NCI-H510A treated with DMSO at 0.1 percent for 48 hours (cell line): ENCODE measurements at regions not wholly inside any gene's neighbourhood (a gene's known extent, or its start where the extent isn't known, plus 50 kb on each side); places are given as distances from the start of the nearest gene placed in this dataset.

Experiments used
- DNase-seq: peaks from one replicate; lab custom pipeline; 2025; lab: John Stamatoyannopoulos, UW

DNA sequence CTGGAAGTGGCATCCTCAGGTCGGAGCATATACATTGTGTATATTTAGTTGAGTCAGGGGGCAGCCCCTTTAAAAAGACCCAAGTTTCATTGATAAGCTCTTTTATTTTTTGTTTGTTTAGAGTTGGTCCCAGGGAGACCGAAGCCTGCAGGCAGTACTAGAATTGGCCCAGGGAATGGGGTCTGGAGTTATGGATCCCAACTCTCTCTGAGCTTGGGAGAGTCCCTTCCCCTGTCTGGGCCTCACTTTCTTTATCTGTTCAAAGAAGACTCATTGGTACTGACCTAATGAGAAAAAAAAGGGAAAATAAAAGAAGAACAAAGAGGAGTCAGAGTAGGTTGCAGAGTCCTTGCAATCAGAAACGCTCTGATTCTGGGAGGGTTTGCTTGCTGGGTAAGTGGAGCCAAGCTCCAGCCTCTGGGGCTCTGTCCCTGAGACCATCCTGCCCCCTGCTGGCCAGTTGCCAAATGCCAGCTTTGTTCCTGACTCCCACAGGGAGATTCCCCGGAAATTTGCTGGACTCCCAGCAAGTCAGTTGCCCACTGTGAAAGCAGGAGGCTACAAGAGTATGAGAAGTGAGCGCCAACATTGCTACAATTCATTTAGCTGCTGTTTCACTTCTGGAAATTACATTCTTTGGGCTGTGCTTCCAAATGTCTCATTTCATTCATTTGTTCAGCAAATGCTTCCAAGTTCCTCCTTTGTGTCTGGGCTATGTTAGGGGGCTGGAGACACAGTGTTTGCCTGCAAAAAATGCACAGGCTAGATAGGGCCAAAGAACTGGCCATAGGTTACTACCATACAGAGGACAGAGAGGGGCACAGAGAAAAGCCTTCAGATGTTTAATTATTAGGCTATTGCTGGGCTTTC, 156.2 kb downstream of the MELK start:
- peak; percentile 66 for DNase-seq

DNA sequence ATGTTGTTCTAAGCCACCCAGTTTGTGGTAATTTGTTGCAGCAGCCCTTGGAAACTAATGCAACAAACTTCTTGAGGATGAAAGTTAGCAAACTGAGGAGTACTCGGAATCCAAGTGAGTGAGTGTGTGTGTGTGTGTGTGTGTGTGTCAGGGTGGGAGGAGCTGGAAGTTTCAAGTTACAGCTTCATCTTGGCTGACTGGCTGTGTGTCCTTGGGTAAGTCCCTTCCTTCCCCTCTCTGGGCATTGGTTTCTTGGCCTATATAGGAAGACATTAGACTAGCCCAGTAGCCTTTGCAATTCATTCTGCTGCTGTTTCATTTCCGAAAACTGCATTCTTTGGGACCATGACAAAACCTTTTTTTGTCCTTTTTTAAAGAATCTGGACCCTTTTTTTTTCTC, 157.2 kb downstream of the MELK start:
- DNase-seq: no peak

DNA sequence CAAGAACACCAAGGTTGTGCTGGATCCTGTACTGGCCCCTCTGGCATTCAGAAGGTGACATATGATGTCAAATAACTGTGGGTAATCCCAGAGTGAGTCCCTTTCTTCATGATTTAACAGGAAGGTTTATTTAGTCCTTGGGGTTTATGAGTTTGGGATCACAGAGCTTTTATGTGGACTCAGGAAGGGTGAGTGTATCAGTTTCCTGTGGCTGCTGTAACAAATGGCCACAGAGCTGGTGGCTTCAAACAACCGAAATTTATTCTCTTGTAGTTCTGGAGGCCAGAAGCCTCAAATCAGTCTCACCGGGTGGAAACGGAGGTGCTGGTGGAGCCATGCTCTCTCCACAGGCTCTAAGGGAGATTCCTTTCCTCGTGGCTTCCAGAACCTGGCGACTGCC, 157.7 kb downstream of the MELK start:
- no peak for DNase-seq

DNA sequence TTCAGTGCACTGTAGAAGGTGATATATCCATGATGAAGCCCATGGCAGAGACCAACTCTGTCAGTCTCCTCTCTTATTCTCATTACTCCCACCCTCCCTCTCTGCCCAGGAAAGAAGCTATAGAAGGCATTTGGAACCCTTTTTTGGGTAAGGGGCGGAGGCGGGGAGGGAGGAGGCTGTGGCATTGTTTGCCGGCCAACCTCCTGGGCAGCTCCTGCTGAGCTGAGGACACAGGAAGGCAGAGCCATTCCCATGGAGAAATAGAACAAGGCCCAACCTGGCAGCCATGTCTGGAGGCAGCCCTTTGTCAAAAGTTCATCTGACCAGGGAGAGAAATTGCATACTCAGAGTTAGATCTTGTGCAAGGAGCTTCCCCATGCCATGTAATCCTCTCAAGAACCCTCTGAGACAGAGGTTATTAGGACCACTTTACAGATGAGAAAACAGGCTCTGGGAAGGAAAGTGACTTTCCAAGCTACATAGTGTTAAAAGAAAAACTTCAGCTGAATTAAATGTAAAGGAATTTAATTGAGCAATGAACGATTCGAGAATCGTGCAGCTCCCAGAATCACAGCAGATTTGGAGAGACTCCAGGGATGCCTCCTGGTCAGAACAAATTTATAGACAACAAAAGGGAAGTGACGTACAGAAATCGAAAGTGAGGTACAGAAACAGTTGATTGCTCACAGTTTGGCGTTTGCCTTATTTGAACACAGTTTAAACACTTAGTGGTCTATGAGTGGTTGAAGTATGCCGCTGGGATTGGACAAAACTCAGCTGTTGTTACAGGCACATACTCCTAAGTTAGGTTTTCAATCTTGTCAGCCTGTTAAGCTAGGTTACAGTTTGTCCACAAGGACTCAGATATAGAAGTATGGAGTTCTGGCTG, 158.6 kb downstream of the MELK start:
- DNase-seq: peak; percentile 60

DNA sequence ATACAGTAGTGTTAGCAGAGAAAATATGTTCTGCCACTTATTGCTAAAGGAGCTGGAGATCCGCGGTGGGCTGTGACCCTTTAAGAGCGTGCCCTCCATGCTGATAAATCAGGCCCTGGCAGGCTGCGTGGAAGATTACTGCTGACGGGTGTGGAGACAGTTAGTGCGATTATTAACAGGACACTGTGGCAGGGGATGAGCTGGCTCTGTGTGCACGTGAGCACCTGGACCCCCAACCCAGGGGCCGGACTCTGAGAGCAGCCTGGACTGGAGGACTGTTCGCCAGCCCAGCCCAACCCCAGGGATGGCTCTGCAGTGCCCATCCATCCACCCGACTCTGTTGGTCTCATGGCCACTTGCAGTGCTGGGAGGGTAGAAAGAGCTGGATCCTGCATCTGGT, 162.0 kb downstream of the MELK start:
- no peak for DNase-seq

DNA sequence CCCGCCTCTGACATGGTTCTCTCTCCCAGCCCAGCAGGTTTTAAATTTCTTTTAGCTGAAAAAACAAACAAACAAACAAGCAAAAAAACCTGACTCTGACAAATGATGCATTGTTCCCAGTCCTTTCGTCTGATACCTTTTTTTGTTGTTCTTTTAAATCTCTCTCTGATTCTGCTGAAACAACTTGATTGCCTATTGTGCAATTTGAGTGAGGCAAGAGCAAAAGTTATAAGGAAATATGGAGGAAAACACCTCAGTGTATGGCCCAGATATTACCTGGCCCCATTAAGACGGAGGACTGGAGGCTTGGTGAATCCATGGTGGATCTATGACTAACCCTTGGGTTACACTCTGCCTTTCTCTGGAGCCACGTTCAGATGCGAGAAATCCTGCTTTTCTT, 164.0 kb downstream of the MELK start:
- no peak for DNase-seq

DNA sequence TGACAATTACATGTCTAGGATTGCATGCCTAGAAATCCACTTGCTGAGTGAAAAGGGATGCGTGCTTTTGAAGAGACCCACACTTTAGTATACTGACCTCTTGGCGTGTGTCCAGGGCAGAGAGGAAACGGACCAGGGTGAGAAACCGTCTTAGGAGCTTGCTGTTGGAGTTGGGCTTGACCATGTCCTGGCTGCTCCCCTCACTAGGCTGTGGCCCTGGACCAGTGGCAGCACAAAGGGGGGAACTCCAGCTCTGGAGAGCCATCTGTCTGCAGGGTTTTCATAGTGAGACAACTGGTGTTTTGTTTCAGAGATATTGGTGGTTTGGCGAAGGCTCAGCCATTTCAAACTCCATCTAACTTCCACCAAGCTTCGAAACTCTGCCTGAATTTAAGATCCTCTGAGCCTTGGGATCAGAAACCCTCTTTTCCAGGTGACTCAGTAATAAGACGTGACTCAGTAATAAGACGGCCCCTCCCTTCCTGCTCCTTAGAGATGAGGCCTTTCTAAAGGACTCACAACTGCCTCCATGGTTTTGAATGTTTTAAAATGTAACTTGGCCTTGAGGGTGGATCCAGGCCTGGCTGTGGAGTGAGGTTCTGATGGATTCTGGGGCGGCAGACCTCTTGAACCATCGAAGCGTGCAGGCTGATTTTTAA, 165.8 kb downstream of the MELK start:
- no peak for DNase-seq

DNA sequence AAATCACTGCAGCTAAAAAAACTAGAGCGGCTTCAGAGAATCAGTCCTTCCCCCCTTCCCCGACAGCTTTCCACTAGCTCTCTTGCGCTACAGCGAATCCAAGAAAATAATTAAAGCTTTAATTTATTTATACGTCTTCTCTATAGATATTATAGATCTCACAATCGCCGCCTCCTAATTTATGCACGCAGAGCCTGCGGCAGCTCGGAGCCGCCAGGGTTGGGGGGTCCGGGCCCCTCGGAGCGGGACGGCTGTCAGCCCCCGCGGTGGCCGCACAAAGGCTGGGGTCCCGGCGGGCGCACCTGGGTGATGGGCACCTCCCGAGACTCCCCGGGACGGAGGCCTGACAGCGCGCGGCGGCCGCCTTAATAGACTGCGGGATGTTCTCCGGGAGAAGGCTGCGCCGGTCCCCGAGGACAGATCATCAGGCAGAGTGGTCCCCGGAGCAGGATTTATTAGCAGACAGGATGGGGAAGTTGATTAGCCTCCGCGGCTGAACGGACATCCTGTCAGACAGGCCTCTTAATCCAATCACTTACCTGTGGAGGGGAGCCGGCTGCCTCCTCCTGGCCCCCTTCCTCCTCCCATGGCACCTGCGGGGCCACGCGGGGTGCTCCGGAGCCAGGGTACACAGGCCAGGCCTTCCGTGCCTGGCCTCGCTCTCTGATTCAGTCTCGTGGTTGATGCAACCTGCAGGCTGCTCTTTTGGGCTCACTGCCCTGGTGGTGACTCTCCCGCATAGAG, 166.8 kb downstream of the MELK start:
- no peak for DNase-seq

DNA sequence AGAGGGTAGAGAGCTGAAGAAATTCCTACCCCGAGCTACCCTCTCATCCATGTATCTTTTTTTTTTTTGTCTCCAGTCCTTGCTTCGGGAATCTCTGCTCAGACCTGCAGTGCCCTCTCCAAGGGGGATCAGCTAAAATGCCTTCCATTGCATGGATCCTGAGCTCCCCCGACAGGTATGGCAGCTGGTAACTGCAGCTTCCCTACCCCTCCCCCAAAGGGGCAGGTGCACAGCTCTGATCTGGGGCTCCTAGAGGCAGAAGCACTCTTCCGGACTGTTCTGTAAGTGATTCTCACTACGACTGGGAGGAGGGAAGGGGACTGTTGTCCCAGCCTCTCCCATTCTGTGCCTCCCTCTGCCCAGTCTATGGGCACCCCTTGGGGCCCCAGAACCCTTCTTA, 169.6 kb downstream of the MELK start:
- DNase-seq: peak; percentile 55

DNA sequence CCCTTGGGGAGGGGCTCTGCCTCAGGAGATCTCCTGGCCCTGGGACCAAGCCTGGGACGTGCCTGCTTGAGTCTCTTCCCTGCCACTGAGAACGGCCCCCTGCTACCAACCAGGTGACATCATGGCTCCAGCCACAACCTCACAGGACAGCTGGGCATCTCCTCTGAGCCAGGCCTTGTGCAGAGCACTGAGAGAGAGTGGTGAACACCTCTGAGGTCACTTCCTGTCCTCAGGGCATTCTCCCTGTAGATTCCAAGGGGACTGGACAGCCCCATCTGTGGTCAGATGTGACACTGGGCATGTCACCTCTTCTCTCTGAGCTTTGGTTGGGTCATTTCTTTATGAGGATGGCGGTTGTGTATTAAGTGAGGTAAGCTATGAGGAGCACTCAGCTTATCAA, 172.0 kb downstream of the MELK start:
- peak; percentile 41 for DNase-seq

DNA sequence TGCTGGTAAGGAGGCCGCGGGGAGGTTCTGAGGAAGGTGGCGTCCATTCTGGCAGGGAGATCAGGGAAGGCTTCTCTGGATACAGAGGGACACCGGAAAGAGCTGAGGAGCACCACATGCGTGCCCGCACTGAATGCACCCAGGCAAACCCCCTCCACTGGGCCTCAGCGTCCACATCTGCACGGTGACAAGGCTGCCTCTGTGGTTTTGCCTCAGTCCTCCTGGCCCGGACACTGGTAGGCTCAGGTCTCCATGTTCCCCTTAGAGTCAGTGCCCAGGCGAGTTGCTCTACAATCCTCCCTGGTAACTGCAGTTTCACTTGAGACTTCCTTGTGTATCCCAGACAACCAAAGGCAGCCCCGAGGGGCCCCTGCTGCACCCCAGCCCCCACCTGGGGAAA, 173.3 kb downstream of the MELK start:
- no peak for DNase-seq

DNA sequence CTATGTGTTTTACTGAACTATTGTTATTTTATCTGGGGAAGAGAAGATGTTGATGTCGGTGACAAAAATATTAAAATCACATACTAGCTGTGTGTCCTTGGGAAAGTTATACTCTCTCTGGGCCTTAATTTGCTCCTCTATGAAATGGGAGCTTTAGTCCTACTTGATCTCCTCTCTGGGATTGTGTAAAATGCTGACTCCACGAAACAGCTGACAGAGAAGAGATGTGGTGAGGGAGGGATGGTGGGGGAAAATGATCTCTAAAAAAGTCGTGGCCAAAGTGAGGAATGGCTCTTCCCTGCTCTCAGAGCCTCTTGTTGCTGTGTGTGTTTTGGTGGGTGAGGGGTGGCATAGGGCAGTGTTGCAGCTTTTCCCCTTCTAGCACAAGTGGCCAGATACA, 173.7 kb downstream of the MELK start:
- DNase-seq: peak; percentile 56

DNA sequence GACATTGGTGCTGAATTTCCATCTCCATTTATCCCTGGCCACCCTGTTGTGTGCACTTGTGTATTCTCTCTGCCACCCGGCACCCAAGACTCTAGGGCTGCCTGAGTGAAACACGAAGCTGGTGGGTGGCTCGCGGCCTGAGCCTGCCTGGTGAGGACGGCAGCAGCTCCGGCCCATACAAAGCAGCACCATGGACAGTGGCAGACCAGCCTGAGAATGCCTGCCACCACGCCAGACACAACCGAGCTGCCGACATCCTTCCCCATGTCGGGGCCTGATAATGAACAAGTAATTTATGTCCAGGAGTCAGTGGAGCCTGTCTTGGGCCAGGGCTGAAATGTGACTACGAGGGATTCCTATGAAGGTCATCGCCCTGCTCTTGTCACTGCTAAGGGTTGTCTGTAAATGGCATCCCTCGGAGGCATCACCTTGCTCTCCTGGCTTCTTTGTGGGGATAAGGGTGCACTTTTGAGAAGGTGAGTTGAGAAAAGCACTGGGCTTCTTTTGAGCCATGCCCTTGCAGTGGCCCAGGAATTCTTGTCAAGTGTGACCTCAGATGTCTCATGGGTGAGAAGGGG, 175.7 kb downstream of the MELK start:
- no peak for DNase-seq

DNA sequence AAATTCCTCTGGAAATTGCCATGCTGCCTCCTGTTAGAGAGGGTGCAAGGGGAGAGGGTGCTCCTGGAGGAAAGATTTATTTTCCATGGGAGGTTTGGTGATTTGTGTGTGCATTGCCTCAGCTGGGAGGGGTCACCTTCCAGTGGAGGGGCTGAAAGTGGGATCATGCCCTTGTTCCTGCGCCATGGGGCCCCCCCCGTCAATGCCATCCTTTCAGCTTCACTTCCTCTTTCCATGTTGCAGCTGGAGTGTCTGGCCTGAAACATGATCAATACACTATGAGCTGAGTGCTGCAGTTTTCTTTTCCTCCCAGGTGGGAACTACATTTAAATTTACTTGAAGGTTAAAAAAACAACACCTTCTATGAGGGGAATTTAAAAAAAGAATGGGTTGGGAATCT, 176.8 kb downstream of the MELK start:
- no peak for DNase-seq

DNA sequence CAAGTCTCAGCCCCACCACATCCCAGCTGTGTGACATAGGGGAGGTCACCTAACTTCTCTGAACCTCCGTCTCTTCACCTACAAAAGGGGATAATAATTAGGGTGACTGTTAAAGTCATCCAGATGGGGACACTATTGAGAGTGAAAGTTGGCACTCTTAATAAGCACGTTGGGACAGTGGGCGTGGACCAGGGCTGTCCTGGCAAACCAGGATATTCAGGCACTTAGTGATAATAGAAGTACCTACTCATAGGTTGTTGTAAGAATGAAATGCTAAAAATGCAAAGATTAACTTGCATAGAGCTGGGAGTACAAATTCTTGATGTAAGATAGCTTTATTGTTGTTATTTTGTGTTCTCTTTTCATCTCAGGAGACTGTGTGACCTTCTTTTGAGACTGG, 177.9 kb downstream of the MELK start:
- no peak for DNase-seq

DNA sequence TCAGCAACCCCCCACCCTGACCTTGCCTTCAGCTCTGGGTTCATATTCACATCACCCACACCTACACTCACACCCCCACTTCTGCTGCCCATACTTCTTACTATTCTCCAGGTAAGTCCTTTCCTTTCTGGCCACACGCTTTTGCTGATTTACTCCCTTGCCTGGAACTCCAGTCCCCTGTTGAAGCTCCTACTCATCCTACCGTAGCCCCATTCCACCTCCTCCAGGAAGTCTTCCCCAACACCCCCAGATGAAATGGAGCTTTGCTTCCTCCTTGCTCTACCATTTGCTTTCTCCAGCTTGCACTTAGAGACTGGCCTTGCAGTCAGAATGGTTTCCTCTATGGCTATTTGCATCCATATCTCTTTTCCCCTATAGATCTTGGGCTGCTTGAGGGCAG, 182.3 kb downstream of the MELK start:
- DNase-seq: no peak

DNA sequence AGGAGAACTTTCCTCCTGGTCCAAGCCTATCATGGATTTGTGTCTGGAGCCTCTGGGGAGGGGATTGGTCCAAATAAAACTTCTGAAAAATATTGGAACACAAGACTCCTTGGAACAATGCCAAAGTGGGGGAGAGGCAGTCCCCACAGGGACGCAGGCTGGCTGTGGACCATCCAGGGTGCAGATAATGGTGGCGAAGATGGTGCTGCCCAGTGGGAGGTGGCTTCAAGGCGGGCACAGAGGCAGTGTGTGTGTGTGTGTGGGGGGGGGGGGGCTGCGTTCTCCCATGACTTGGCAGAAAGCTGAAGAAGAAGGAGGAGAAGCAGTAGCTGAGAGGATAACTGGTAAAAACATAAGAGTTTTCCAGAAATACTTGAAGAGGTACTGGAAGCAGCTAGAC, 186.4 kb downstream of the MELK start:
- no peak for DNase-seq

DNA sequence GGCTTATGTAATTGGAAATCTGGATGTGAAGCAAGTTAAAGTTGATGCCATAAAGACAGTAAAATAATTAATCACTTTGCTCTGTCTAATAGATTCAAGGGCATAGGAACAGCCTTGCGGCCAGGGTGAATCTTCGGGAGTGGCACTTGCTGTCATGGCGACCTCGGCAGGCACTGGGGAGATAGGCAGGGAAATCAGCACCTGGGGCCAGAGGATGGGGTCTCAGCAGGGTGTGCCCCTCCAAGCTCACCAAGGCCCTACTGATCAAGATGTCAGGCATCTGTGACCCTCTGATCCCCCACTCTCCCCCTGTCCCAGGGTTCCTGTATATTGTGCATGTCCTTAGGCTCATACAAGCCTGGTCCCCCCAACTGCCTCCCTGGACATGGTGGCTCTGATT, 187.3 kb downstream of the MELK start:
- DNase-seq: no peak

DNA sequence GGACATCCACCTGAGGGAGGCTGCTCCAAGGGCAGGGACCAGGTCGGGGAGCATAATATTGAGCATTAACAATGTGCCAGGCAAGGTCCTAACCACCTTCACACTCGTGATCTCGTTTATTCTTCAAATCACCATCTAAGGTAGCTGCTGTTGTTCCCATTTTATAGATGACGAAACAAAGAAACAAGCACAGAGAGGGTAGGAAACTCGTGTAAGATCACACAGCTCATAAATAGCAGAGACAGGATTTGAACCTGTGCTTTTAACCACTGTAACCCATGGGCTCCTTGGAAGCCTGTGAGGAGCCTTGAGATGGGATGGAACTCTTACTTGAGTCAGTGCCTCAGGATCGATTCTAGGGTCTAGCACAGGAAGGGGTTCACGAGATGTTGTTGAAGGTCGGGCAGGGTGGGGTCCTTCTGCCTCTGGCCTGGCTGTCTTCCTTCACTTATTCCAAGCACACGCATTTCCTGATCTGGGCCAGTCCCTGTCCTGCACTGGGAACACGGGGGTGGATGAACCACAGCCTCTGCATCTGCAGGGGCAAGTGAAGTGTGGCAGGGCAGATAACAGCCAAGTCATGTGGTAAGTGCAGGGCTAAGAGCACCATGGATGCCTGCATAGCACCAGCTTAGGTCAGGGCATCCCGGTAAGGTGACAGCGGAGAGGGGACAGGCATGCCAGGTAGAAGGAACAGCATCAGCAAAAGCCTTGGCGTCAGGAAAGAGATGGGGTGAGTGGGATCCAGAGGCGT, 188.1 kb downstream of the MELK start:
- DNase-seq: no peak

DNA sequence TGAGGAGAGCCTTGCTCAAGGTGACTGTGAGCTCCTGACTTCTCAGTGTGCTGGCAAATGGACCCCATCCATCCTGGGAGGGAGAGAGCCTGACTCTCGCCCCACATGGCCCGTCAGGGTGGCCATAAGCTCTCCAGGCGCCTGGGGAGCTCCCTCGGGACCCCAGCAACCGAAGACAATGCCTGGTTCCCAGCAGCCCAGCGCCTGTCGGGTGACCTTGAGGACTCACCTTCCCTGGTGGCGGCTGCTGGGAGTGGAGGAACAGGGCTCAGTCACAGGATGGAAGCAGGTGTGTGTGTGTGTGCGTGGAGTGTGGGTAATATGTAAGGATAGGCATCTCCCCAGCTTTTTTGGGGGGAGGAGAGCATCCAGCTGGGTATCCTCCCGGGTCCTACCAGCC, 190.3 kb downstream of the MELK start:
- DNase-seq: no peak

DNA sequence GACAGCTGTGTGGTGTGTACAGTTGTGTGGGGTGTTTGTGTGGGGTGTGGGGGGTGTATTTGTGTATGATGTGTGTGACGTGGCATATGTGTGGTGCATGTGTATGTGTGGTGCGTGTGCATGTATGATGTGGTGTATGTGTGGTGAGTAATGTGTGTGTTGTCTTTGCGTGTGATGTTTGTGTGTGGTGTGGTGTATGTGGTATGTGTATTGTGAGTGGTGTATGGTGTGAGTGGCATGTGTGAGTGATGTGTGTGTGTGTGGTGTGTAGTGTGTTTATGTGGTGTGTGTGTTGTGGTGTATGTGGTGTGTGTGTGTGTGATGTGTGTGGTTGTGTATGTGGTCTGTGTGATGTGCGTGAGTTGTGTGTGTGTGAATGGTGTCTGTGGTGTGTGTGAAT, 191.1 kb downstream of the MELK start:
- no peak for DNase-seq
